ENCODE measurements at regions not wholly inside any gene's neighbourhood (a gene's known extent, or its start where the extent isn't known, plus 50 kb on each side); places are given as distances from the start of the nearest gene placed in this dataset.

DNA sequence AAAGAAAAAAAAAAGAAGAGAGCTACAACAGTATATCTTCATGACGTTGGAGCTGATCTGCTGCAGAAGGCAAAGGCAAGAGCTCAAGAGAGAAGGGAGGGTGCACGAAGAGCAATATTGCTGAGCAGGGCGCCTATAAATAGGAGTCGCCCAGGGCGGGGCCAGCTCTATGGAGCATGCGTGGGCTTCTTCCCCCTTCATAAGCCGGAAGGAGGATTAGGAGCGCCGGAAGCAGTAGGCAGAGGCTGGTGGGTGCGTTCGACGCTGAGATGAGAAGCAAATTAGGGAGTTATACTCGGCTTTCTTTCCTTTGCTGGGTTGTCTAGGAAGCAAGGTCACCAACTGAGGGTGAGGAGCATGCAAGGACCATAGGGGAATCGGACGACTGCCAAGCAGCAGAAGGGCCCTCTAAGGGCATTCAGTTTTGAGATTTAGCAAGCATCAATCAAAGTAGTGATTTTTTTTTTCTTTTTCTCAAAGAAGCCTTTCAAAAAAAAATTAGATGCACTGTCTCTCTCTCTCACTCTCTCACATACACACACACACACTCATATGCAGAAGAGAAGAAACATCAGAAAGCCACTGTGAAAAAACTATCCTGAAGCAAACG, 496.7 kb downstream of the ENC1 start:
- DNase-seq (ENCODE audit: low spot score), result no peak
- Histone ChIP-seq H3K4me3 (no peak overlapping the region), H3K36me3 (no peaks in the 10 kb centered on the region), H2AFZ (replicated peaks) (no peak overlapping the region), H3K79me2 (ENCODE audit: low read depth) (no peaks in the 10 kb centered on the region), H3K27me3 (no peaks in the 10 kb centered on the region), H3F3A (ENCODE audit: low read depth) (no peaks in the 10 kb centered on the region), H3K27ac (no peak overlapping the region), H4K20me1 (ENCODE audit: low read depth) (no peaks in the 10 kb centered on the region), H3K4me2 (no peak overlapping the region), H3K9ac (no peak overlapping the region), H3K9me3 (ENCODE audit: low read depth) (no peaks in the 10 kb centered on the region), H3K4me1 (no peaks in the 10 kb centered on the region)
- Mint-ChIP-seq H3K4me1 (peaks cover 9% of the 10 kb centered on the region), H3K27me3 (ENCODE audit: insufficient read depth, low read depth) (peaks cover 2% of the 10 kb centered on the region), H3K27ac (no peak overlapping the region), H3K36me3 (peaks cover 1% of the 10 kb centered on the region), H3K9me3 (peaks cover 6% of the 10 kb centered on the region), H3K4me3 (no peak overlapping the region)
- no peak for TF ChIP-seq EZH2phosphoT487 (IDR thresholded peaks at IDR 0.05)
- no peak for TF ChIP-seq EZH2 (IDR thresholded peaks at IDR 0.05)
- TF ChIP-seq CTCF (IDR thresholded peaks at IDR 0.05), result no peak

DNA sequence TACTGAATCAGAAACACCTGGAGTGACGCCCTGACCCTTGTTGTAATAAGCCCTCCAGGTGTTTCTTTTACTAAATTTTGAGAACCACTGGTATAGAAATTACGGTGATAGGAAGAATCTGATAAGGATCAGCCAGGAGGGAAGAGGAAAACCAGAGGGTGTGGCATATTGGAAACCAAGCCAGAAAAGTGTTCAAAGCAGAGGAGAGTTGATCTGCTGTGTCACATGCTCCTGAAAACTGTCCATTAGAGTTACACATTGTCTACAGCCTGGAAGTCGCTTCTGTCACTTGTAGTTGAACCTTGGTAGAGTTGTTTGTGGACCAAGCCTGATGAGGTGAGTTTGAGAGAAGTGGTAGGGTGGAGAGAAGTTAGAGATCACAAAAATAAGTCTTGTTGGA, 497.4 kb downstream of the ENC1 start:
- no peak overlapping the region for H3K4me2 ChIP-seq
- TF ChIP-seq CTCF (IDR thresholded peaks at IDR 0.05) (no peak), EZH2phosphoT487 (IDR thresholded peaks at IDR 0.05) (no peak), EZH2 (IDR thresholded peaks at IDR 0.05) (no peak)
- H3K4me3 Mint-ChIP-seq, result no peak overlapping the region

DNA sequence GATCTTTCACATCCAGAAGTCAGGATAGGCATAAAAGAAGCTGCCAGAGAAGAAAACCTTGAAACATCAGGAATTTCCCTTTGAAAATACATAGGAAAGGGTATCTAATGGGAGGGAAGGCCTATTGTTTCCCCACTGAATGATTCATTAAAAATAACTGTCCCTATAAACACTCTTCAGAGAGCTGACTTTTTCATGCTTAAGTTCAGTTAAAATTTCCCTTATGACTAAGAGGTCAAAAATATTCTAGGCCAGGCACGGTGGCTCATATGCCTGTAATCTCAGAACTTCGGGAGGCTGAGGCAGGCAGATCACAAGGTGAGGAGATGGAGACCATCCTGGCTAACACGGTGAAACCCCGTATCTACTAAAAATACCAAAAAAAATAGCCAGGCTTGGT, 499.5 kb downstream of the ENC1 start:
- Histone ChIP-seq H2AFZ (replicated peaks) (no peak overlapping the region), H3K4me2 (no peak overlapping the region), H3K36me3 (no peaks in the 10 kb centered on the region), H3K4me1 (no peaks in the 10 kb centered on the region), H4K20me1 (ENCODE audit: low read depth) (no peaks in the 10 kb centered on the region), H3K9me3 (ENCODE audit: low read depth) (no peaks in the 10 kb centered on the region), H3K27me3 (no peaks in the 10 kb centered on the region), H3K79me2 (ENCODE audit: low read depth) (no peaks in the 10 kb centered on the region), H3K27ac (no peak overlapping the region), H3F3A (ENCODE audit: low read depth) (no peaks in the 10 kb centered on the region), H3K4me3 (no peak overlapping the region), H3K9ac (no peak overlapping the region)
- Mint-ChIP-seq H3K27me3 (ENCODE audit: insufficient read depth, low read depth) (peaks cover 4% of the 10 kb centered on the region), H3K4me3 (no peak overlapping the region), H3K9me3 (peaks cover 6% of the 10 kb centered on the region), H3K36me3 (peaks cover 1% of the 10 kb centered on the region), H3K4me1 (peaks cover 9% of the 10 kb centered on the region), H3K27ac (peak overlapping the region; percentile 33)
- DNase-seq (ENCODE audit: low spot score), result no peak
- TF ChIP-seq CTCF (IDR thresholded peaks at IDR 0.05) (no peak), EZH2phosphoT487 (IDR thresholded peaks at IDR 0.05) (no peak), EZH2 (IDR thresholded peaks at IDR 0.05) (no peak)

More for the DNA sequence above, 497.4 kb downstream of the ENC1 start:
- Histone ChIP-seq H3K36me3 (no peaks in the 10 kb centered on the region), H3K9me3 (ENCODE audit: low read depth) (no peaks in the 10 kb centered on the region), H3K79me2 (ENCODE audit: low read depth) (no peaks in the 10 kb centered on the region), H3F3A (ENCODE audit: low read depth) (no peaks in the 10 kb centered on the region), H3K9ac (no peak overlapping the region), H2AFZ (replicated peaks) (no peak overlapping the region), H3K27ac (no peak overlapping the region), H3K4me1 (no peaks in the 10 kb centered on the region), H3K27me3 (no peaks in the 10 kb centered on the region), H4K20me1 (ENCODE audit: low read depth) (no peaks in the 10 kb centered on the region), H3K4me3 (no peak overlapping the region)
- Mint-ChIP-seq H3K4me1 (peaks cover 9% of the 10 kb centered on the region), H3K9me3 (peaks cover 6% of the 10 kb centered on the region), H3K27ac (no peak overlapping the region), H3K27me3 (ENCODE audit: insufficient read depth, low read depth) (peaks cover 2% of the 10 kb centered on the region), H3K36me3 (peaks cover 1% of the 10 kb centered on the region)
- DNase-seq (ENCODE audit: low spot score), result no peak
